ENCODE measurements at regions not wholly inside any gene's neighbourhood (a gene's known extent, or its start where the extent isn't known, plus 50 kb on each side); places are given as distances from the start of the nearest gene placed in this dataset.
"Not testable (repeated sequence)": the region's sequence is repeated elsewhere in the genome, so short reads cannot be mapped to it uniquely, and the experiment has no call there.

GRCh38 chr6:72553531-72554511 is 68.0 kb upstream of the KCNQ5 start:
- DNase-seq (ENCODE audit: low read depth in 6 of 9, low spot score in 9 of 9) = no peak
- no peaks in the 10 kb centered on the region for H3K9me3 ChIP-seq (ENCODE audit: control insufficient read depth in 2 of 2, insufficient read depth in 1 of 2, low read length in 1 of 2)
- no peaks in the 10 kb centered on the region for H3K36me3 ChIP-seq (ENCODE audit: control insufficient read depth in 2 of 2, insufficient read depth in 2 of 2, low read length in 1 of 2)
- no peak overlapping the region for H3K4me3 ChIP-seq (ENCODE audit: low read length in 2 of 2)
- H3K27ac ChIP-seq (ENCODE audit: low read depth in 1 of 2, low read length in 1 of 2) = no peak overlapping the region
- no peaks in the 10 kb centered on the region for H3K27me3 ChIP-seq (ENCODE audit: control insufficient read depth in 2 of 2, insufficient read depth in 1 of 2, low read length in 1 of 2)
- H3K4me1 ChIP-seq (ENCODE audit: control insufficient read depth in 2 of 2, insufficient read depth in 2 of 2, low read length in 2 of 2) = no peaks in the 10 kb centered on the region
- 81% methylated on average over 7 of the region's 7 CpGs for WGBS

GRCh38 chr6:72554761-72555221 is 67.1 kb upstream of the KCNQ5 start:
- no peak for DNase-seq (ENCODE audit: low read depth in 6 of 9, low spot score in 9 of 9)
- H3K4me1 ChIP-seq (ENCODE audit: control insufficient read depth in 2 of 2, insufficient read depth in 2 of 2, low read length in 2 of 2) = no peaks in the 10 kb centered on the region
- no peaks in the 10 kb centered on the region for H3K27me3 ChIP-seq (ENCODE audit: control insufficient read depth in 2 of 2, insufficient read depth in 1 of 2, low read length in 1 of 2)
- WGBS = 92% methylated on average over 4 of the region's 4 CpGs
- H3K9me3 ChIP-seq (ENCODE audit: control insufficient read depth in 2 of 2, insufficient read depth in 1 of 2, low read length in 1 of 2) = no peaks in the 10 kb centered on the region
- H3K27ac ChIP-seq (ENCODE audit: low read depth in 1 of 2, low read length in 1 of 2) = no peak overlapping the region
- no peaks in the 10 kb centered on the region for H3K36me3 ChIP-seq (ENCODE audit: control insufficient read depth in 2 of 2, insufficient read depth in 2 of 2, low read length in 1 of 2)
- no peak overlapping the region for H3K4me3 ChIP-seq (ENCODE audit: low read length in 2 of 2)

GRCh38 chr6:72559067-72559466 is 62.8 kb upstream of the KCNQ5 start:
- no peak for DNase-seq (ENCODE audit: low read depth in 6 of 9, low spot score in 9 of 9)
- Histone ChIP-seq H3K4me3 (ENCODE audit: low read length in 2 of 2) (no peak overlapping the region), H3K36me3 (ENCODE audit: control insufficient read depth in 2 of 2, insufficient read depth in 2 of 2, low read length in 1 of 2) (no peaks in the 10 kb centered on the region), H3K4me1 (ENCODE audit: control insufficient read depth in 2 of 2, insufficient read depth in 2 of 2, low read length in 2 of 2) (no peaks in the 10 kb centered on the region), H3K9me3 (ENCODE audit: control insufficient read depth in 2 of 2, insufficient read depth in 1 of 2, low read length in 1 of 2) (no peaks in the 10 kb centered on the region), H3K27me3 (ENCODE audit: control insufficient read depth in 2 of 2, insufficient read depth in 1 of 2, low read length in 1 of 2) (no peaks in the 10 kb centered on the region), H3K27ac (ENCODE audit: low read depth in 1 of 2, low read length in 1 of 2) (no peak overlapping the region)

- Histone ChIP-seq H3K27ac (ENCODE audit: low read depth in 1 of 2, low read length in 1 of 2) (no peak overlapping the region), H3K27me3 (ENCODE audit: control insufficient read depth in 2 of 2, insufficient read depth in 1 of 2, low read length in 1 of 2) (no peaks in the 10 kb centered on the region), H3K9me3 (ENCODE audit: control insufficient read depth in 2 of 2, insufficient read depth in 1 of 2, low read length in 1 of 2) (no peaks in the 10 kb centered on the region), H3K4me1 (ENCODE audit: control insufficient read depth in 2 of 2, insufficient read depth in 2 of 2, low read length in 2 of 2) (no peaks in the 10 kb centered on the region), H3K4me3 (ENCODE audit: low read length in 2 of 2) (no peak overlapping the region), H3K36me3 (ENCODE audit: control insufficient read depth in 2 of 2, insufficient read depth in 2 of 2, low read length in 1 of 2) (no peaks in the 10 kb centered on the region)
- DNase-seq (ENCODE audit: low read depth in 6 of 9, low spot score in 9 of 9) = no peak
- WGBS = 85% methylated on average over 3 of the region's 3 CpGs
Observed at GRCh38 chr6:72559555-72559954, 62.3 kb upstream of the KCNQ5 start.

- Histone ChIP-seq H3K27me3 (ENCODE audit: control insufficient read depth in 2 of 2, insufficient read depth in 1 of 2, low read length in 1 of 2) (no peaks in the 10 kb centered on the region), H3K4me3 (ENCODE audit: low read length in 2 of 2) (no peak overlapping the region), H3K9me3 (ENCODE audit: control insufficient read depth in 2 of 2, insufficient read depth in 1 of 2, low read length in 1 of 2) (no peaks in the 10 kb centered on the region), H3K36me3 (ENCODE audit: control insufficient read depth in 2 of 2, insufficient read depth in 2 of 2, low read length in 1 of 2) (no peaks in the 10 kb centered on the region), H3K27ac (ENCODE audit: low read depth in 1 of 2, low read length in 1 of 2) (no peak overlapping the region), H3K4me1 (ENCODE audit: control insufficient read depth in 2 of 2, insufficient read depth in 2 of 2, low read length in 2 of 2) (no peaks in the 10 kb centered on the region)
- no peak for DNase-seq (ENCODE audit: low read depth in 6 of 9, low spot score in 9 of 9)
- WGBS = 87% methylated on average over 9 of the region's 9 CpGs
Observed at GRCh38 chr6:72560721-72561593, 60.9 kb upstream of the KCNQ5 start.

- H3K27me3 ChIP-seq (ENCODE audit: control insufficient read depth in 2 of 2, insufficient read depth in 1 of 2, low read length in 1 of 2) = no peaks in the 10 kb centered on the region
- H3K4me1 ChIP-seq (ENCODE audit: control insufficient read depth in 2 of 2, insufficient read depth in 2 of 2, low read length in 2 of 2) = no peaks in the 10 kb centered on the region
- H3K27ac ChIP-seq (ENCODE audit: low read depth in 1 of 2, low read length in 1 of 2) = no peak overlapping the region
- 95% methylated on average over 1 of the region's 1 CpG for WGBS
- H3K9me3 ChIP-seq (ENCODE audit: control insufficient read depth in 2 of 2, insufficient read depth in 1 of 2, low read length in 1 of 2) = no peaks in the 10 kb centered on the region
- DNase-seq (ENCODE audit: low read depth in 6 of 9, low spot score in 9 of 9) = no peak
- H3K4me3 ChIP-seq (ENCODE audit: low read length in 2 of 2) = no peak overlapping the region
- no peaks in the 10 kb centered on the region for H3K36me3 ChIP-seq (ENCODE audit: control insufficient read depth in 2 of 2, insufficient read depth in 2 of 2, low read length in 1 of 2)
Observed at GRCh38 chr6:72561629-72562028, 60.2 kb upstream of the KCNQ5 start.

- DNase-seq (ENCODE audit: low read depth in 6 of 9, low spot score in 9 of 9) = no peak
- WGBS = 95% methylated on average over 1 of the region's 1 CpG
- H3K27me3 ChIP-seq (ENCODE audit: control insufficient read depth in 2 of 2, insufficient read depth in 1 of 2, low read length in 1 of 2) = no peaks in the 10 kb centered on the region
- H3K9me3 ChIP-seq (ENCODE audit: control insufficient read depth in 2 of 2, insufficient read depth in 1 of 2, low read length in 1 of 2) = no peaks in the 10 kb centered on the region
- no peaks in the 10 kb centered on the region for H3K36me3 ChIP-seq (ENCODE audit: control insufficient read depth in 2 of 2, insufficient read depth in 2 of 2, low read length in 1 of 2)
- no peak overlapping the region for H3K27ac ChIP-seq (ENCODE audit: low read depth in 1 of 2, low read length in 1 of 2)
- H3K4me3 ChIP-seq (ENCODE audit: low read length in 2 of 2) = no peak overlapping the region
- no peaks in the 10 kb centered on the region for H3K4me1 ChIP-seq (ENCODE audit: control insufficient read depth in 2 of 2, insufficient read depth in 2 of 2, low read length in 2 of 2)
Observed at GRCh38 chr6:72564231-72564630, 57.6 kb upstream of the KCNQ5 start.

GRCh38 chr6:72571993-72572392 is 49.9 kb upstream of the KCNQ5 start:
- H3K27me3 ChIP-seq (ENCODE audit: control insufficient read depth in 2 of 2, insufficient read depth in 1 of 2, low read length in 1 of 2); DNase-seq (ENCODE audit: low read depth in 6 of 9, low spot score in 9 of 9); H3K27ac ChIP-seq (ENCODE audit: low read depth in 1 of 2, low read length in 1 of 2); H3K36me3 ChIP-seq (ENCODE audit: control insufficient read depth in 2 of 2, insufficient read depth in 2 of 2, low read length in 1 of 2); H3K4me3 ChIP-seq (ENCODE audit: low read length in 2 of 2); H3K4me1 ChIP-seq (ENCODE audit: control insufficient read depth in 2 of 2, insufficient read depth in 2 of 2, low read length in 2 of 2); H3K9me3 ChIP-seq (ENCODE audit: control insufficient read depth in 2 of 2, insufficient read depth in 1 of 2, low read length in 1 of 2): not testable (repeated sequence)
- 95% methylated on average over 1 of the region's 4 CpGs for WGBS

Measured in thymus (tissue), 11 donors.